ENCODE measurements at regions not wholly inside any gene's neighbourhood (a gene's known extent, or its start where the extent isn't known, plus 50 kb on each side); places are given as distances from the start of the nearest gene placed in this dataset.

DNA sequence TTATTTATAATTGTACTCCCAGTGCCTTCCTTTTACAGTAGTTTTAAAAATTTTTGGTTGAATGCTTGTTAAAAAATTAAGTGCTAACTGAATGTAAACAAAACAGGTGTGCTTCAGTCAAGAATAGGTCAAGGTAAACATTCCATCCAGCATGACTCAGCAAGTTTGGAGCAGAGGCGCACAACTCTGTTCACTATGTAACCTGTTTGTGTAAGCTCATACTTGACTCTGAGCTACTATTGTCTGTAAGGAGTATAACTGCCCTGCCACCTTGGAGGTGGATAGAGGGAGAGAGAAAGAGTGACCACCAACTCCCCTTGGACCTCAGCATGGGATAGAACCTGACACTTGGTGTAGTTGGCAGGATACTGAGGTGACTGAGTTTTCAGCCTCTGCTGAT is 207.4 kb upstream of the SYT4 start:
- intact Hi-C loops (cut with DNase I; ENCODE audit: low total_unique reads), result no loop called here
- Histone ChIP-seq H3K4me3 (no peak overlapping the region), H3K4me1 (no peaks in the 10 kb centered on the region), H3K27me3 (no peaks in the 10 kb centered on the region), H3K9me3 (no peaks in the 10 kb centered on the region), H3K36me3 (no peaks in the 10 kb centered on the region), H3K27ac (no peak overlapping the region)
- TF ChIP-seq, protein P1, sequence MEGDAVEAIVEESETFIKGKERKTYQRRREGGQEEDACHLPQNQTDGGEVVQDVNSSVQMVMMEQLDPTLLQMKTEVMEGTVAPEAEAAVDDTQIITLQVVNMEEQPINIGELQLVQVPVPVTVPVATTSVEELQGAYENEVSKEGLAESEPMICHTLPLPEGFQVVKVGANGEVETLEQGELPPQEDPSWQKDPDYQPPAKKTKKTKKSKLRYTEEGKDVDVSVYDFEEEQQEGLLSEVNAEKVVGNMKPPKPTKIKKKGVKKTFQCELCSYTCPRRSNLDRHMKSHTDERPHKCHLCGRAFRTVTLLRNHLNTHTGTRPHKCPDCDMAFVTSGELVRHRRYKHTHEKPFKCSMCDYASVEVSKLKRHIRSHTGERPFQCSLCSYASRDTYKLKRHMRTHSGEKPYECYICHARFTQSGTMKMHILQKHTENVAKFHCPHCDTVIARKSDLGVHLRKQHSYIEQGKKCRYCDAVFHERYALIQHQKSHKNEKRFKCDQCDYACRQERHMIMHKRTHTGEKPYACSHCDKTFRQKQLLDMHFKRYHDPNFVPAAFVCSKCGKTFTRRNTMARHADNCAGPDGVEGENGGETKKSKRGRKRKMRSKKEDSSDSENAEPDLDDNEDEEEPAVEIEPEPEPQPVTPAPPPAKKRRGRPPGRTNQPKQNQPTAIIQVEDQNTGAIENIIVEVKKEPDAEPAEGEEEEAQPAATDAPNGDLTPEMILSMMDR (IDR thresholded peaks at IDR 0.05), result no peak
- TF ChIP-seq POLR2A (IDR thresholded peaks at IDR 0.05), result no peak
- no peak for TF ChIP-seq EP300 (IDR thresholded peaks at IDR 0.05; ENCODE audit: low read depth)
- TF ChIP-seq POLR2AphosphoS5 (IDR thresholded peaks at IDR 0.05), result no peak
- in situ Hi-C loops (cut with MboI; ENCODE audit: low pct_ligation_motif_present in 1 of 4, low pct_unique_long_range_greater_than_20kb in 1 of 4, low sequenced_read_pairs in 3 of 4), result no loop called here
- DNase-seq, result no peak
- 57 to 70% methylated on average over 1 of the region's 1 CpG for WGBS, 2 donors (ENCODE audit: low coverage in 1 of 2)

- H3K27ac ChIP-seq, result no peak overlapping the region
- no peak for TF ChIP-seq POLR2A (IDR thresholded peaks at IDR 0.05)
- TF ChIP-seq POLR2AphosphoS5 (IDR thresholded peaks at IDR 0.05), result no peak
- TF ChIP-seq, protein P1 (IDR thresholded peaks at IDR 0.05), result no peak
- in situ Hi-C loops (cut with MboI; ENCODE audit: low pct_ligation_motif_present in 1 of 4, low pct_unique_long_range_greater_than_20kb in 1 of 4, low sequenced_read_pairs in 3 of 4) (no loop called here), intact Hi-C loops (cut with DNase I; ENCODE audit: low total_unique reads) (no loop called here)
- WGBS, 2 donors (ENCODE audit: low coverage in 1 of 2), result 53 to 64% methylated on average over 3 to 5 of the region's 5 CpGs
- no peak for DNase-seq
- no peaks in the 10 kb centered on the region for H3K4me1 ChIP-seq
- H3K4me3 ChIP-seq, result no peak overlapping the region
- no peaks in the 10 kb centered on the region for H3K27me3 ChIP-seq
- H3K36me3 ChIP-seq, result no peaks in the 10 kb centered on the region
- no peaks in the 10 kb centered on the region for H3K9me3 ChIP-seq
These were observed 208.3 kb upstream of the SYT4 start for GRCh38 chr18:43485545-43485963.

- no peaks in the 10 kb centered on the region for H3K36me3 ChIP-seq
- no peaks in the 10 kb centered on the region for H3K9me3 ChIP-seq
- intact Hi-C loops (cut with DNase I; ENCODE audit: low total_unique reads), result no loop called here
- no peaks in the 10 kb centered on the region for H3K27me3 ChIP-seq
- H3K4me1 ChIP-seq, result no peaks in the 10 kb centered on the region
- H3K27ac ChIP-seq, result no peak overlapping the region
- in situ Hi-C loops (cut with MboI; ENCODE audit: low pct_ligation_motif_present in 1 of 4, low pct_unique_long_range_greater_than_20kb in 1 of 4, low sequenced_read_pairs in 3 of 4), result no loop called here
- WGBS, 2 donors (ENCODE audit: low coverage in 1 of 2), result 89% methylated on average over 4 of the region's 4 CpGs; no CpG with 5 or more reads in 1 of the 2 donors
- no peak for DNase-seq
- no peak overlapping the region for H3K4me3 ChIP-seq
- TF ChIP-seq POLR2AphosphoS5 (IDR thresholded peaks at IDR 0.05), result no peak
- TF ChIP-seq POLR2A (IDR thresholded peaks at IDR 0.05), result no peak
- TF ChIP-seq, protein P1 (IDR thresholded peaks at IDR 0.05), result no peak
- TF ChIP-seq EP300 (IDR thresholded peaks at IDR 0.05; ENCODE audit: low read depth), result no peak
These were observed 209.2 kb upstream of the SYT4 start for GRCh38 chr18:43486462-43486861.

- H3K27me3 ChIP-seq, result no peaks in the 10 kb centered on the region
- H3K36me3 ChIP-seq, result no peaks in the 10 kb centered on the region
- TF ChIP-seq POLR2AphosphoS5 (IDR thresholded peaks at IDR 0.05) (no peak), POLR2A (IDR thresholded peaks at IDR 0.05) (no peak), EP300 (IDR thresholded peaks at IDR 0.05; ENCODE audit: low read depth) (no peak)
- TF ChIP-seq, protein P1 (IDR thresholded peaks at IDR 0.05), result no peak
- intact Hi-C loops (cut with DNase I; ENCODE audit: low total_unique reads), result no loop called here
- in situ Hi-C loops (cut with MboI; ENCODE audit: low pct_ligation_motif_present in 1 of 4, low pct_unique_long_range_greater_than_20kb in 1 of 4, low sequenced_read_pairs in 3 of 4), result no loop called here
- no peak overlapping the region for H3K27ac ChIP-seq
- no peaks in the 10 kb centered on the region for H3K9me3 ChIP-seq
- H3K4me1 ChIP-seq, result no peaks in the 10 kb centered on the region
- DNase-seq, result no peak
- WGBS, 2 donors (ENCODE audit: low coverage in 1 of 2), result 52 to 58% methylated on average over 2 of the region's 2 CpGs
- no peak overlapping the region for H3K4me3 ChIP-seq
These were observed 223.8 kb upstream of the SYT4 start for GRCh38 chr18:43501099-43501498.

All from transverse colon (tissue), 4 donors.